Mammary epithelial cell (primary cell): ENCODE measurements at regions not wholly inside any gene's neighbourhood (a gene's known extent, or its start where the extent isn't known, plus 50 kb on each side); places are given as distances from the start of the nearest gene placed in this dataset.

Source experiments
- CTCF ChIP-seq, 2 donors: IDR thresholded peaks in 1 of 2; conservative IDR thresholded peaks in 1 of 2; 2 replicates each; pipeline ENCODE4 v1.5.1; 2011 to 2012; ENCODE audit warnings: inconsistent platforms in 2 of 2, low read length in 2 of 2, mild to moderate bottlenecking in 2 of 2, control low read depth in 1 of 2, low read depth in 1 of 2; ENCODE audit not compliant: insufficient read depth in 1 of 2; ENCODE audit errors: extremely low read depth in 1 of 2
- EZH2 ChIP-seq: IDR thresholded peaks from 2 replicates; pipeline ENCODE4 v1.6.1; 2012; ENCODE audit warnings: low read length, inconsistent platforms, borderline replicate concordance

GRCh38 chr6:18602931-18603330 lies 215.8 kb downstream of the RNF144B start:
- no peak for TF ChIP-seq CTCF (conservative IDR thresholded peaks at IDR 0.05 in 1 of 2, IDR thresholded peaks at IDR 0.05 in 1 of 2; ENCODE audit: extremely low read depth in 1 of 2, insufficient read depth in 1 of 2, low read depth in 1 of 2, low read length in 2 of 2)
- TF ChIP-seq EZH2, result no peak
